Breast epithelium (tissue), 4 donors: ENCODE measurements at regions not wholly inside any gene's neighbourhood (a gene's known extent, or its start where the extent isn't known, plus 50 kb on each side); places are given as distances from the start of the nearest gene placed in this dataset.

Experiments
- DNase-seq, 2 donors: peaks; one replicate each; pipeline ENCODE4 v3.0.0-alpha.2; 2019; ENCODE audit warnings: low spot score in 2 of 2
- H3K27ac ChIP-seq, 2 donors: fragments of 200-600 bp; sonication (generic) in 1 of 2; one replicate each; pipeline ENCODE4 v1.5.1; 2016 to 2019; ENCODE audit warnings: mild to moderate bottlenecking in 1 of 2
- H3K27me3 ChIP-seq, 2 donors: fragments of 200-600 bp; sonication (generic) in 1 of 2; one replicate each; pipeline versions ENCODE4 v1.5.1 to v1.6.0; 2017 to 2019; ENCODE audit warnings: control low read depth in 1 of 2, mild to moderate bottlenecking in 1 of 2
- H3K36me3 ChIP-seq: fragments of 200-600 bp; one replicate; pipeline ENCODE4 v1.5.1; 2019
- H3K4me1 ChIP-seq, 2 donors: fragments of 200-600 bp; sonication (generic); one replicate each; pipeline ENCODE4 v1.5.1; 2016 to 2019; ENCODE audit warnings: control low read depth in 1 of 2
- H3K4me3 ChIP-seq, 3 donors: fragments of 200-600 bp; sonication (generic); 1 replicate in 2 of 3; 2 replicates in 1 of 3; pipeline ENCODE4 v1.5.1; 2016 to 2019; ENCODE audit warnings: mild to moderate bottlenecking in 3 of 3, moderate library complexity in 2 of 3
- H3K9me3 ChIP-seq, 2 donors: fragments of 200-600 bp; sonication (generic) in 1 of 2; one replicate each; pipeline ENCODE4 v1.5.1; 2016 to 2019; ENCODE audit warnings: control low read depth in 1 of 2
- POLR2A ChIP-seq: fragments of 450-650 bp; IDR thresholded peaks from one replicate; pipeline ENCODE4 v1.6.1; 2016; ENCODE audit warnings: antibody characterized with exemption, mild to moderate bottlenecking, moderate library complexity
- POLR2AphosphoS5 ChIP-seq, 3 donors: sonication (generic); formaldehyde crosslinking; IDR thresholded peaks; one replicate each; pipeline ENCODE4 v1.6.1; 2017; ENCODE audit warnings: antibody characterized with exemption in 3 of 3
- intact Hi-C: fragments of 100-400 bp; cut with DNase I; formaldehyde crosslinking; loops from one replicate; pipeline ENCODE4 v1.15.1; 2023; ENCODE audit warnings: low total_unique reads
- TF ChIP-seq, protein P1 (sequence below), 3 donors: fragments of 450-650 bp; IDR thresholded peaks; one replicate each; pipeline ENCODE4 v1.5.1; 2016 to 2017; ENCODE audit warnings: antibody characterized with exemption in 3 of 3, mild to moderate bottlenecking in 3 of 3, moderate library complexity in 3 of 3

DNA sequence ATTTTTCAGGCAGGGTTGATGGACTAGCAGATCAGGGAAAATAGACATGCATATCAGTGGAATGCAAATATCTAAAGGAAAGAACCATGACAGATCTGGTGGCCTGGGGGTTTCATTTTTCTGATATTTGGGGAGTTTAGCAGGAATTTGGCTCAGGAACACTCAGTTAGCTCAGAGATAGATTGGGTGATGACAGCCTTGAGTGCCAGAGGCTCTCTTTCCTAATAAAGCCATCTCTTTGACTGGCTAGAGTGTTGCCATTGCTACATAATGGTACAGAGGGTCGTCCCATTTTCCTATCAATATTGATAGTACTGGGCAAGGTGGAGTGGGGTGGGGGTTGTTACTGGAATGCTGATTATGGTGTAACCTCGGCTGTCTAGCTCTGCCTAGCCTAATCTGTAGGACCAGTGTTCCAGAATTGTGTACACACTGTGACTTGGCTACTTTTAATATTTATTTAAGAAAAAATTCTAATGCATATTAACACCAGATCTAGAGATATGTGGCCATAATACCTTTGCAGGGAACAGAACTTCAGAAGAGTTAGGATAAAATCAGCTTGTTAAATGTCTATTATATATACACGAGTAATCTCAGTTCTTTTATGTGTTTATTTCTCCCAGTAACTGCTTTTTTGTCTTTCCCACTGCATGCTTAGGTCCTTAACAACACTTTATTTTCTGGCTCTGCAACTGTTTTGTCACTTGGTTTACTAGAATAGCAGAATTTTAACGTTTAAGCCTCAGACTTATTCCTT is 145.0 kb upstream of the SPOCK3 start:
- H3K36me3 ChIP-seq: no peaks in the 10 kb centered on the region
- intact Hi-C loops: no loop called here
- H3K27me3 ChIP-seq: no peaks in the 10 kb centered on the region
- no peak overlapping the region for H3K4me3 ChIP-seq
- no peak overlapping the region for H3K27ac ChIP-seq
- no peak for DNase-seq
- no peaks in the 10 kb centered on the region for H3K4me1 ChIP-seq
- H3K9me3 ChIP-seq: no peaks in the 10 kb centered on the region
- TF ChIP-seq, protein P1, sequence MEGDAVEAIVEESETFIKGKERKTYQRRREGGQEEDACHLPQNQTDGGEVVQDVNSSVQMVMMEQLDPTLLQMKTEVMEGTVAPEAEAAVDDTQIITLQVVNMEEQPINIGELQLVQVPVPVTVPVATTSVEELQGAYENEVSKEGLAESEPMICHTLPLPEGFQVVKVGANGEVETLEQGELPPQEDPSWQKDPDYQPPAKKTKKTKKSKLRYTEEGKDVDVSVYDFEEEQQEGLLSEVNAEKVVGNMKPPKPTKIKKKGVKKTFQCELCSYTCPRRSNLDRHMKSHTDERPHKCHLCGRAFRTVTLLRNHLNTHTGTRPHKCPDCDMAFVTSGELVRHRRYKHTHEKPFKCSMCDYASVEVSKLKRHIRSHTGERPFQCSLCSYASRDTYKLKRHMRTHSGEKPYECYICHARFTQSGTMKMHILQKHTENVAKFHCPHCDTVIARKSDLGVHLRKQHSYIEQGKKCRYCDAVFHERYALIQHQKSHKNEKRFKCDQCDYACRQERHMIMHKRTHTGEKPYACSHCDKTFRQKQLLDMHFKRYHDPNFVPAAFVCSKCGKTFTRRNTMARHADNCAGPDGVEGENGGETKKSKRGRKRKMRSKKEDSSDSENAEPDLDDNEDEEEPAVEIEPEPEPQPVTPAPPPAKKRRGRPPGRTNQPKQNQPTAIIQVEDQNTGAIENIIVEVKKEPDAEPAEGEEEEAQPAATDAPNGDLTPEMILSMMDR (IDR thresholded peaks at IDR 0.05): no peak
- TF ChIP-seq POLR2AphosphoS5 (IDR thresholded peaks at IDR 0.05) (no peak), POLR2A (no peak)

DNA sequence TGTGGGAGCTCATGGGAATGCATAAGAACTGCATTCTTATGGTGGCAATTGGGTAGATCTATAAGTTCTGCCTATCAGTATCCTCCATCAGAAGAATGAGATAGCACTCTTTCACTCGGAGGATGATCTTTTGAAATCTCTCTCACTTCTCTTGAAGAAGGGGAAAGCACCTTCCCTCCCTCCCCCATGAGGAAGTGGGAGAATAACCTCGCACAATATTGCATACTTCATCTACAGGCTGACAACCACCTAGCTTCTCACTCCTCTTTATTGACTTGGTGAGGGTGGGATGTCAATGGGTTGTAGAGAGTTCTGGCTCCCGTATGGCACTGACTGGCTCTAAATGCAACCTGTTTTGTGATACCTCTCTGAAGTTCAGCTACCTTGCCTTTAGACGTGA is 146.7 kb upstream of the SPOCK3 start:
- Histone ChIP-seq H3K4me1 (no peaks in the 10 kb centered on the region), H3K36me3 (no peaks in the 10 kb centered on the region), H3K9me3 (no peaks in the 10 kb centered on the region), H3K27me3 (no peaks in the 10 kb centered on the region), H3K4me3 (no peak overlapping the region), H3K27ac (no peak overlapping the region)
- no peak for TF ChIP-seq POLR2AphosphoS5 (IDR thresholded peaks at IDR 0.05)
- TF ChIP-seq POLR2A: no peak
- intact Hi-C loops: no loop called here
- DNase-seq: no peak

DNA sequence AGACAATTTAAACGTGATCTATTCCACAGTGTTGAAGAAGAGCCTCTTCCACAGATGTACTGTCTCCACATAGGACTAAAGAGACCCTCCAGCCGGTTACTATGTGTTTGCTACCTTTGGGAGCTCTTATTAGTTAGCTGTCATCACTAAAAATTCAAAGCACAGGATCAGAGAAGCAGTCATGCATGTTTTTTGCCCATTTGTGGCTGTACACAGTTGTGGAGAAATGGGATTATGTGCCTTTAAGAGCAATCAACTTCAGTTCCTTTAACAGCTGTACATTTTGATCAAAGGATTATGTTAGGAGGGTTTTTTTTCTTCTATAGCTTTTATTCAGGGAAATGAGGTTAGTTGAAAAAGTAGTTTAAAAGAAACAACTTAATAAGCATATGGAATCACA is 149.0 kb upstream of the SPOCK3 start:
- intact Hi-C loops: no loop called here
- TF ChIP-seq, protein P1 (IDR thresholded peaks at IDR 0.05): no peak
- TF ChIP-seq POLR2A (no peak), POLR2AphosphoS5 (IDR thresholded peaks at IDR 0.05) (no peak)
- H3K4me1 ChIP-seq: no peaks in the 10 kb centered on the region
- H3K27me3 ChIP-seq: no peaks in the 10 kb centered on the region
- H3K4me3 ChIP-seq: no peak overlapping the region
- H3K36me3 ChIP-seq: no peaks in the 10 kb centered on the region
- no peak for DNase-seq
- H3K9me3 ChIP-seq: no peaks in the 10 kb centered on the region
- H3K27ac ChIP-seq: no peak overlapping the region

DNA sequence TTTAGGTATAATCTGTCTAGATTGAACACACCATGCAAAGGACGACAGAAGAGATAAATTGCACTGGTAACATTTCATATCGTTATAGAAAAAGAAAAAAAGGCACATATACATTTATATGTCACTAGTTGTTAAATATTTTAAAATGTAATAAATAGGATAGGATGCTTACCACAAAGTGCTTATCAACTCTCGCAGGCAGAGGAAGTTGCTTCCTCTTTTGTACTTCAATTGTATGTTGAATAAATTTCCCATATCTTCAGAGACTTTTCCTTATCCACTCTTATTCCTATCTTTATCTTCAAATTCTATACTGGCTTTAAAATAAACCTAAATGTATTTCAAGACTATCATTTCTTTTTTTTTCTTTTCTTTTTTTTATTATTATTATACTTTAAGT is 163.3 kb upstream of the SPOCK3 start:
- no peak overlapping the region for H3K4me3 ChIP-seq
- no peaks in the 10 kb centered on the region for H3K9me3 ChIP-seq
- no peaks in the 10 kb centered on the region for H3K4me1 ChIP-seq
- no peak for DNase-seq
- TF ChIP-seq, protein P1 (IDR thresholded peaks at IDR 0.05): no peak
- TF ChIP-seq POLR2A: no peak
- no peak for TF ChIP-seq POLR2AphosphoS5 (IDR thresholded peaks at IDR 0.05)
- H3K36me3 ChIP-seq: no peaks in the 10 kb centered on the region
- no peaks in the 10 kb centered on the region for H3K27me3 ChIP-seq
- intact Hi-C loops: no loop called here
- H3K27ac ChIP-seq: no peak overlapping the region

DNA sequence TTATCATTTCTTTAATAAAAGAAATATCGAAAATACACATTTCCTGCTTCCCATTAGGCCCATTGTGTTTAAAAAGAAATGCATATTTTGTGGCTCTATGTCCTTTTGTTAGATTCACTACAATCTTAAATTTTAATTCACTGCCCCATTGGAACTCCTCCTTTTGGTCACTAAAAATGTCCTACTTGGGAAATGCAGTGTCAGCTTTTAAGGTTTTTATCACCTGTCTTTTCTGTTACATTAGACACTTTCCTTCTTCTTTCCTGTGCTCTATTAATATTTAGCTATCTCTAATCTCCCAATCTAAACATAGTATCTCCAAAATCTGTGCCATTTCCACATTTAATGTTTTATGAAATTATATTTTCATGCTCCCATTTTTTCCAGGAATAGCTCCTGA is 164.9 kb upstream of the SPOCK3 start:
- no peak for DNase-seq
- H3K27ac ChIP-seq: no peak overlapping the region
- TF ChIP-seq, protein P1 (IDR thresholded peaks at IDR 0.05): no peak
- no peak for TF ChIP-seq POLR2A
- TF ChIP-seq POLR2AphosphoS5 (IDR thresholded peaks at IDR 0.05): no peak
- no peaks in the 10 kb centered on the region for H3K36me3 ChIP-seq
- no peaks in the 10 kb centered on the region for H3K27me3 ChIP-seq
- intact Hi-C loops: no loop called here
- no peaks in the 10 kb centered on the region for H3K9me3 ChIP-seq
- H3K4me3 ChIP-seq: no peak overlapping the region
- H3K4me1 ChIP-seq: no peaks in the 10 kb centered on the region
